Skeletal muscle satellite cell (primary cell): ENCODE measurements at regions not wholly inside any gene's neighbourhood (a gene's known extent, or its start where the extent isn't known, plus 50 kb on each side); places are given as distances from the start of the nearest gene placed in this dataset.
"Not testable (repeated sequence)": the region's sequence is repeated elsewhere in the genome, so short reads cannot be mapped to it uniquely, and the experiment has no call there.

ENCODE experiments used
- H3K27me3 ChIP-seq: 2 replicates; pipeline ENCODE4 v1.7.0; 2013; ENCODE audit warnings: low read length; ENCODE audit not compliant: control insufficient read depth, insufficient read depth
- H3K36me3 ChIP-seq: 2 replicates; pipeline ENCODE4 v1.7.0; 2013; ENCODE audit warnings: mild to moderate bottlenecking, control low read depth, low read length; ENCODE audit not compliant: insufficient read depth
- H3K4me1 ChIP-seq: 2 replicates; pipeline ENCODE4 v1.7.0; 2013; ENCODE audit warnings: low read length; ENCODE audit not compliant: control insufficient read depth, insufficient read depth
- H3K4me2 ChIP-seq: 2 replicates; pipeline ENCODE4 v1.7.0; 2013; ENCODE audit warnings: mild to moderate bottlenecking, low read length
- H3K4me3 ChIP-seq: 2 replicates; pipeline ENCODE4 v1.7.0; 2013; ENCODE audit warnings: low read length
- H3K9ac ChIP-seq: 2 replicates; pipeline ENCODE4 v1.7.0; 2013; ENCODE audit warnings: mild to moderate bottlenecking, low read depth, low read length, moderate library complexity
- H3K9me3 ChIP-seq: replicated peaks from 2 replicates; pipeline ENCODE4 v1.7.0; 2013; ENCODE audit warnings: mild to moderate bottlenecking, control low read depth, low read length

- Histone ChIP-seq H3K4me2 (no peak overlapping the region), H3K4me3 (no peak overlapping the region), H3K4me1 (no peaks in the 10 kb centered on the region), H3K27me3 (no peaks in the 10 kb centered on the region), H3K9me3 (no peaks in the 10 kb centered on the region), H3K36me3 (no peaks in the 10 kb centered on the region), H3K9ac (no peak overlapping the region)
Measured at GRCh38 chr21:34221331-34222030, 142.3 kb upstream of the KCNE2 start.

- Histone ChIP-seq H3K9me3 (no peaks in the 10 kb centered on the region), H3K4me3 (no peak overlapping the region), H3K9ac (no peak overlapping the region), H3K4me1 (no peaks in the 10 kb centered on the region), H3K36me3 (no peaks in the 10 kb centered on the region), H3K4me2 (no peak overlapping the region), H3K27me3 (no peaks in the 10 kb centered on the region)
Measured at GRCh38 chr21:34222031-34222335, 141.8 kb upstream of the KCNE2 start.

- H3K36me3 ChIP-seq, result no peaks in the 10 kb centered on the region
- no peaks in the 10 kb centered on the region for H3K27me3 ChIP-seq
- H3K4me3 ChIP-seq, result no peak overlapping the region
- H3K9me3 ChIP-seq, result no peaks in the 10 kb centered on the region
- no peak overlapping the region for H3K9ac ChIP-seq
- H3K4me1 ChIP-seq, result no peaks in the 10 kb centered on the region
- H3K4me2 ChIP-seq, result no peak overlapping the region
Measured at GRCh38 chr21:34223376-34223775, 140.4 kb upstream of the KCNE2 start.

- no peaks in the 10 kb centered on the region for H3K9me3 ChIP-seq
- peaks cover 6% of the 10 kb centered on the region for H3K27me3 ChIP-seq
- no peak overlapping the region for H3K4me2 ChIP-seq
- no peaks in the 10 kb centered on the region for H3K36me3 ChIP-seq
- no peak overlapping the region for H3K4me3 ChIP-seq
- no peak overlapping the region for H3K9ac ChIP-seq
- no peaks in the 10 kb centered on the region for H3K4me1 ChIP-seq
Measured at GRCh38 chr21:34227386-34227852, 136.4 kb upstream of the KCNE2 start.

- no peak overlapping the region for H3K9ac ChIP-seq
- no peaks in the 10 kb centered on the region for H3K4me1 ChIP-seq
- no peak overlapping the region for H3K4me3 ChIP-seq
- peaks cover 6% of the 10 kb centered on the region for H3K27me3 ChIP-seq
- no peaks in the 10 kb centered on the region for H3K9me3 ChIP-seq
- no peak overlapping the region for H3K4me2 ChIP-seq
- no peaks in the 10 kb centered on the region for H3K36me3 ChIP-seq
Measured at GRCh38 chr21:34228792-34229191, 135.0 kb upstream of the KCNE2 start.

GRCh38 chr21:34229353-34229752, 134.5 kb upstream of the KCNE2 start:
- Histone ChIP-seq H3K4me3 (no peak overlapping the region), H3K4me2 (no peak overlapping the region), H3K27me3 (peaks cover 6% of the 10 kb centered on the region), H3K9ac (no peak overlapping the region), H3K36me3 (no peaks in the 10 kb centered on the region), H3K4me1 (no peaks in the 10 kb centered on the region), H3K9me3 (no peaks in the 10 kb centered on the region)

- not testable (repeated sequence) for H3K4me1 ChIP-seq, H3K4me2 ChIP-seq, H3K9me3 ChIP-seq, H3K36me3 ChIP-seq, H3K4me3 ChIP-seq, H3K9ac ChIP-seq
- peaks cover 12% of the 10 kb centered on the region for H3K27me3 ChIP-seq
Measured at GRCh38 chr21:34233741-34234140, 130.1 kb upstream of the KCNE2 start.

- no peaks in the 10 kb centered on the region for H3K36me3 ChIP-seq
- peaks cover 11% of the 10 kb centered on the region for H3K27me3 ChIP-seq
- no peak overlapping the region for H3K4me2 ChIP-seq
- H3K4me3 ChIP-seq, result no peak overlapping the region
- H3K9me3 ChIP-seq, result no peaks in the 10 kb centered on the region
- H3K4me1 ChIP-seq, result no peaks in the 10 kb centered on the region
- H3K9ac ChIP-seq, result no peak overlapping the region
Measured at GRCh38 chr21:34235514-34235913, 128.3 kb upstream of the KCNE2 start.

GRCh38 chr21:34242973-34243372, 120.8 kb upstream of the KCNE2 start:
- Histone ChIP-seq H3K4me1 (no peaks in the 10 kb centered on the region), H3K9ac (no peak overlapping the region), H3K9me3 (no peaks in the 10 kb centered on the region), H3K27me3 (peaks cover 25% of the 10 kb centered on the region), H3K36me3 (no peaks in the 10 kb centered on the region), H3K4me2 (no peak overlapping the region), H3K4me3 (no peak overlapping the region)

- Histone ChIP-seq H3K4me2 (no peak overlapping the region), H3K4me1 (no peaks in the 10 kb centered on the region), H3K36me3 (no peaks in the 10 kb centered on the region), H3K4me3 (no peak overlapping the region), H3K9ac (no peak overlapping the region), H3K9me3 (no peaks in the 10 kb centered on the region), H3K27me3 (peaks cover 29% of the 10 kb centered on the region)
Measured at GRCh38 chr21:34243562-34243961, 120.2 kb upstream of the KCNE2 start.

- peaks cover 32% of the 10 kb centered on the region for H3K27me3 ChIP-seq
- no peak overlapping the region for H3K9ac ChIP-seq
- no peak overlapping the region for H3K4me2 ChIP-seq
- H3K36me3 ChIP-seq, result no peaks in the 10 kb centered on the region
- no peaks in the 10 kb centered on the region for H3K4me1 ChIP-seq
- peaks cover 3% of the 10 kb centered on the region for H3K9me3 ChIP-seq
- no peak overlapping the region for H3K4me3 ChIP-seq
Measured at GRCh38 chr21:34252751-34253150, 111.1 kb upstream of the KCNE2 start.

GRCh38 chr21:34255073-34255472, 108.7 kb upstream of the KCNE2 start:
- H3K9me3 ChIP-seq, result peaks cover 3% of the 10 kb centered on the region
- peaks cover 43% of the 10 kb centered on the region for H3K27me3 ChIP-seq
- no peak overlapping the region for H3K4me3 ChIP-seq
- no peaks in the 10 kb centered on the region for H3K36me3 ChIP-seq
- H3K9ac ChIP-seq, result no peak overlapping the region
- no peak overlapping the region for H3K4me2 ChIP-seq
- H3K4me1 ChIP-seq, result no peaks in the 10 kb centered on the region
